ENCODE measurements at regions not wholly inside any gene's neighbourhood (a gene's known extent, or its start where the extent isn't known, plus 50 kb on each side); places are given as distances from the start of the nearest gene placed in this dataset.
"Not testable (repeated sequence)": the region's sequence is repeated elsewhere in the genome, so short reads cannot be mapped to it uniquely, and the experiment has no call there.

GRCh38 chr6:76495909-76496308 is 423.4 kb upstream of the IMPG1 start:
- no peak for DNase-seq

- not testable (repeated sequence) for DNase-seq
Measured at GRCh38 chr6:76491376-76491775, 418.9 kb upstream of the IMPG1 start.

GRCh38 chr6:76490456-76490855 is 418.0 kb upstream of the IMPG1 start:
- DNase-seq = no peak

- no peak for DNase-seq
Measured at GRCh38 chr6:76481101-76481500, 408.6 kb upstream of the IMPG1 start.

GRCh38 chr6:76472858-76473257 is 400.4 kb upstream of the IMPG1 start:
- DNase-seq = no peak

- DNase-seq = no peak
Measured at GRCh38 chr6:76466286-76466685, 393.8 kb upstream of the IMPG1 start.

- no peak for DNase-seq
Measured at GRCh38 chr6:76465410-76465809, 392.9 kb upstream of the IMPG1 start.

- DNase-seq = no peak
Measured at GRCh38 chr6:76453270-76453669, 380.8 kb upstream of the IMPG1 start.

GRCh38 chr6:76451926-76452709 is 379.7 kb upstream of the IMPG1 start:
- DNase-seq = no peak

DNA sequence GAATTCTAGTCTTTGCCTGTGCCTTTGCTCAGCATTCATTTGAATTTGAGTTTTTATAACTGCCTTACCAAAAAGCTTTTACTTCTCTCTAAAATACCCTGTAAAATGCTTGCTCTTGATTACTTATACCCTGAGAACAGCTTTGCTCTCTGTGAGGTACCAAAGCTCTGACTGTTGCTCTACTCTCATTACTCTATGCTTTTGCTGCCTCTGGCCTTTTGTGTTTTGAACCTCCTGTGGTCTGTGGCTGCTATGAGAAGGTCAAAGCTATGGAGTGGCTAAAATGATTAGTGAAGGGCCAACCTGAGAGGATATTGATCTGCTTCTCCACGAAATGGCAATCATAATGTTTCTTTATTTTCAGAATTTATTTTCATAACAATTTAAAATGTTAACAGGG is 375.6 kb upstream of the IMPG1 start:
- no peak for DNase-seq

DNA sequence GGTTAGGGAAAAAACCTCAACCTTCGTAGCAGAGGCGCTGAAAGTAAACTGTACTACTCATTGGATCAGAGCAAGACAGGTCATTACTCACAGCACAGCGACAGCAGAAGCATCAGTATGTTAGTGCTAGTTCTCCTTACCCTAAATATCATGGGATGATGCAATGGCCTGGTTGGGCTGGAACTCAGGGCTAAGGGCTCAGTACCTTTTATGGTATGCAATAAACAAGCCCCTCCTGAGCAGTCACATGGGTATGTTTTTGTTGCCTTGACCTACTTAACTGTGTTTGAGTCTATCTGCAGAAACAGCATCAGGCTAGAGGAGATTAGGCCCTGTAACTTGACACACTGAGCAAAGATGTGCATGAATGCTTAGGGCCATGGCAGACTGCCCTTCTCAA is 369.4 kb upstream of the IMPG1 start:
- DNase-seq = no peak

GRCh38 chr6:76439811-76440210 is 367.3 kb upstream of the IMPG1 start:
- DNase-seq = no peak

GRCh38 chr6:76438768-76439167 is 366.3 kb upstream of the IMPG1 start:
- DNase-seq = no peak

DNA sequence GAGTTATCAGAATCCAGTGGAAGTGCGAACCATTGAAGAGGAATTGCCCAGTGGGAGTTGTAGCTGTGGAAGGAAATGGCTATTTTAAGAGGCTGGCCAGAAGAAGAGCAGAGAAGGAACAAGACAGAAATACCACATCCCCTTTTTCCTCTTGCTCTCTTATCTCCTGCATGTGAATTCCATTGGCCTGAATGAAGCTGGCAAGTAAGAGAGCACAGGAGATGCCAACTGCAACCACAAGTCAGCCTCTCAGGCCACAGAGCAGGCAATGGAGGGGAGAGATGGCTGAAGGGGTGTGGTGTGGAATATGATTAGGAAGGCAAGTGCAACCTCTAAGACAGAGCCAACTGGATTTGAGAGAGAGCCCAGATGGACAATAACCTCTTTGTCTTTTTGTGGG is 362.7 kb upstream of the IMPG1 start:
- DNase-seq = no peak

GRCh38 chr6:76422511-76423213 is 350.2 kb upstream of the IMPG1 start:
- DNase-seq = no peak

GRCh38 chr6:76420094-76420493 is 347.6 kb upstream of the IMPG1 start:
- no peak for DNase-seq

- peak; percentile 19 for DNase-seq
Measured at GRCh38 chr6:76418560-76419223, 346.2 kb upstream of the IMPG1 start.

GRCh38 chr6:76416821-76417605 is 344.6 kb upstream of the IMPG1 start:
- DNase-seq = no peak

- DNase-seq = no peak
Measured at GRCh38 chr6:76403064-76403463, 330.6 kb upstream of the IMPG1 start.

DNA sequence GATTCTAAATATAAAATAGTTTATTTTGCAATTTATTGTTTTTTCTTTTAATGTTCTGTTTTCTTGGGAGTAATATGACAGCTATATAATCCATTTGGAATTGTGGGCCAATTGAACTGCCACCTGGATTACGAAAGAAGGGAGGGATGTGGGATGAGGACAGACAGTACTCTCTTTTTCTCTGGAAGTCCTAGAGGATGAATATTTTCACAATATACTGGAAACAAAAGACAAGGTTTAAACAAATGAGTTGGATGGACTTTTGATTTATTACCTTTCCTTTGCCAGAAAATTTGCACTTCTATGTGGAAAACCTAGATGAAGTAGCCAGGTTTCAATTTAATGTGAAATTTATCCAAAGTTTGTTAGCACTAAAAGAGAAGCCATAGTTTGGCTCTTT is 325.5 kb upstream of the IMPG1 start:
- no peak for DNase-seq

- DNase-seq = no peak
Measured at GRCh38 chr6:76382201-76382600, 309.7 kb upstream of the IMPG1 start.

- DNase-seq = no peak
Measured at GRCh38 chr6:76381612-76382011, 309.1 kb upstream of the IMPG1 start.

DNA sequence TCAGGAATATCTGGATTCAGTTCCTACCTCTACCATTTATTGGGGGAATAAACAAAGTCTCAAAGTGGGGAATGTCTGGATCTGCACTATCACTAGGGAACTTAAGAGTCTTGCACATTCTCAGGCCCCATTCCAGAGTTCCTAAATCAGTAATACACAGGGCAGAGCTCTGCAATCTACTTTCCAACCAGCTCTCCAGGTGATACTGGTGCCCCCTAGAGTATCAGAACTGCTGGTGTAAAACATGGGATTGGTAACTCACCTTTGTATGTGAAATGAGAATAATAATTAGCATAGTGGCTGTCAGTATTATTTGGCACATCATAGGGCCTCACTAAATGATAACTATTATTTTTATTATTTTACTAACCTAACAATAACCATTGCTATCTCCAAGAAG is 278.8 kb upstream of the IMPG1 start:
- DNase-seq = no peak

Data from right hindlimb (tissue), 1 donor.